ENCODE measurements at regions not wholly inside any gene's neighbourhood (a gene's known extent, or its start where the extent isn't known, plus 50 kb on each side); places are given as distances from the start of the nearest gene placed in this dataset.

DNA sequence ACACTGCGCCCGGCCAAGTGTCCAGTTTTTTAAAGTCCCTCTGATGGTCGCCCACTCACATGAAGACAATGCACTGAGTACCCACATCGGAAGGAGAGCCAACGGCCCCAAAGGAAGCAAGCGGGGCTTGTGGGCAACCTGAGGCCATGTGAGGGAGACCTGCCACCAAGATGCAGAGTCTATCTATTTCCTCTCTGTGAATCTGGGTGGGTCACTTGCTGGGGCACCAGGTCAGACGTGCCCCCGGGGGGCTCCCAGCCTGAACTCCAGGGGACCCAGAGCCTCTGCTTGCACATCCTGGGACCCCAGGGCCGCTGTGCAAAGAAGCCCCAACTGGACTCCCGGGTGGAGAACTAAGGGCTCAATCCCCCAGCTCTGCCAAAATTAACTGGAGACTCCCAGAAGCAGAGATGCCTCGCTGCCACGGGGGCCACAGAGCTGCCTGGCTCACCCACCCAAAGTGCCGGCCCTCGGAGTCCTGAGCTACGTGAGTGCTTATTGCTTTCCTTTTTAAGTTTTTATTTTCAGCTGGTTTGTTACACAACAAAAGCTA, 106.4 kb downstream of the BRD1 start:
- FAIRE-seq (no peak), DNase-seq (ENCODE audit: insufficient read length, low spot score) (no peak)

DNA sequence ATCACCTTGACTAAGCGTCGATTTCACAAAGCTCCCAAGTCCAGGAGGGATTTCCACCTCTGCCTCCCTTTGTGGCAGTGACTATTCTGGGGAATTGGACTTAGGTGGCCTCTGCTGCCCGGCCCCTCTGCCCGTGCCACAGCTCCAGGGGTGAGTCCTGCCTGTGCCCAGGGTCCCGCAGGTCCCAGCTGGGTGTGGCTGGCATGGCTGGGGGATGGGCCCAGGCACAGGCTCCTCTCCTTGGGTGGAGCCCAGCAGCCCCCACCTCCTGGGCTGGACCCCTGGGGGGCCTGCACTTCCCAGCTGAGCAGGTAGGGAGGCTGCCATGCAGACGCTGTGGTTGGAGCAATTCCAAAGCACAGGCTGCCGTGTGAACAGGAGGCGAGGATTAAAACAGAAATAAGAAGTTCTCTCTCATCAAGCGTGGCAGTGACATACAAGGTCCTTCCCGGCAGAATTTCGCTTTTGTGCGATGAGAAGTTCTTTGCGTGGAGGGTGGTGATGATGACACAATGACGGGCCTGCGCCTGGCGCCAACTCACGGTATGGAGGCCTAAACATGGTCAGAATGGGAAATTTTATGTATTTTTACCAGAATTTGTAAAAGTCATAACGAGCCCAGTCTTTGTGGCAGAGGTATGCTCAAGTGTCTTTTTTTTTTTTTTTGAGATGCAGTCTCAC, 107.3 kb downstream of the BRD1 start:
- FAIRE-seq (no peak), DNase-seq (ENCODE audit: insufficient read length, low spot score) (no peak)

DNA sequence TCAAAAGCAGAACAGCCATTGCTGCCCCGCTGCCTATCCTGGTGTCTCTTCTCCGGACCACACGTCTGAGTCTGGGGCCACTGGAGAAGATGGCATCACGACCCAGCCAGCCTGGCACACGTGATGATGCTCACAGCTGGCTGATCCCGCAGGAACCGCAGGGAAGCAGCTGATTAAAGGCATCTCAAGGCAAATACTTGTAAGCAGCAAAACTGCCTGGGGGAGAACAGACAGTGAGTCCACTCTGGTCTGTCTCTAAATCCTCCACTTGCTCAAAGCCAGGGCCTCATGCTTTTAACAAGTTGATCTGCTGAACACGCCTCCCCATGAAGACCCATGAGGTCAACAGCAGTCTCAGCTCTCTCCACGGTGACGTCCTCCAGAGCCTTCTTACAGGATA, 108.6 kb downstream of the BRD1 start:
- FAIRE-seq = no peak
- DNase-seq (ENCODE audit: insufficient read length, low spot score) = no peak

DNA sequence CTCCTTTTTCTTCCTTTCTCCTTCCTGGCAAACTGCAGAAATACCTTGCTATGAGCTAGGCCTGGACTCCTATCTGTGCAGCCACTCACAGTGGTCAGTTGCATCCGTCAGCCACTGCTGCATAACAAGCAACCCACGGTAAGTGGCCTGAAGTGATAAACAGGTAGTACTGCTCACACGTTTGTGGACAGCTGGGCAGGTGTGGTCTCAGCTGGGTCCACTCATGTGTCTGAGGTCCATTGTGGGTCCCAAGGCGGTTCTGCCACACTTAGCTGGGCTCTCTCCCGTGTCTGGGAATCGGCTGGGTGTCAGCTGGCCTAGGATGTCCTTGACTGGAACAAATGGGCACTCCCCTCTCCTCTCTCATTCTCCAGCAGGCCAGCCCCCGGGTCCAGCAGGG, 109.3 kb downstream of the BRD1 start:
- no peak for DNase-seq (ENCODE audit: insufficient read length, low spot score)
- no peak for FAIRE-seq

DNA sequence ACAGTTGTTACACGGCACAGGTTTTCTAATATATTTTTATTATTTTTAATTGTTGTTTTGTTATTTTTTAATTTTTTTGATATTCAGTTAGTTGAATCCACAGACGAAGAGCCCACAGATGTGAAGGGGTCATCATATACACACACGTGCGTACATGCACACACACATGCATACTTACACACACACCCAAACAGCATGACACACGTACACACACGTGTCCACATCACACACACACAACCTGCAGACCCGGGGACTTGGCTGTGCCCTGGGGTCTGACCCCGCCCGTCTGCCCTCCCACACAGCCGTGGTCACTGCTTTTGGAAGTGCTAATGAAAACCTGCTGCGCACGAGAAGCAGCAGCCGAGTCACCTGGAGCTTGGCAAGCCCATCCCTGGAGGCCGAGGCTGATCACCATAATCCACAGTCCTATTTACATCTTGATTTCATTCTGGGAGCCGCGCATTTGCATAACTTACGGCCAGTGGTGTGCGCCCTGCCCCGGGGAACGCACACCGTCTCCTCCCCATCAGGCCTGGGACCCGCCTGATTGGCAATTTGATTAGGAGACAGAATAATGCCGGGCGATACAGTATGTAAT, 110.3 kb downstream of the BRD1 start:
- no peak for FAIRE-seq

DNA sequence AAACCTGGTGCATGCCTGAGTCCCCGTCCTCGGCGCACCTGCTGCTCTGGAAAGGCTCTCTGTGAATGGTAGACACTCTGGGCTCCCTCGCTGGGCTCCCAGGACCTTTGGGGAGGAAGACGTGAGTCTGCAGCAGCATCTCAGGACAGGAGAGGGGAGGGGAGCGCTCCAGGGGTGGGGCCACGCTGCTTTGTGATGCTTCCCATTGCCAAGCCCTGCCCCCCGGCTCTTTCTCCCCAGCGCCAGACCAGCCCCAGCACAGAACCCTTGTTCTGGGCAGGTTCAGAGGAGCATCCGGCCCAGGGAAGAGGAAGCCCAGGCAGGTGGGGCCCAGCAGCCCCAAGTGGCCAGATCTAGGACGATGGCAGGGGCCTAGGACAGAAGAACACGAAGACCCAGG, 111.2 kb downstream of the BRD1 start:
- no peak for FAIRE-seq
- DNase-seq (ENCODE audit: insufficient read length, low spot score) = no peak

More for the DNA sequence above, 110.3 kb downstream of the BRD1 start:
- no peak for DNase-seq (ENCODE audit: insufficient read length, low spot score)

DNA sequence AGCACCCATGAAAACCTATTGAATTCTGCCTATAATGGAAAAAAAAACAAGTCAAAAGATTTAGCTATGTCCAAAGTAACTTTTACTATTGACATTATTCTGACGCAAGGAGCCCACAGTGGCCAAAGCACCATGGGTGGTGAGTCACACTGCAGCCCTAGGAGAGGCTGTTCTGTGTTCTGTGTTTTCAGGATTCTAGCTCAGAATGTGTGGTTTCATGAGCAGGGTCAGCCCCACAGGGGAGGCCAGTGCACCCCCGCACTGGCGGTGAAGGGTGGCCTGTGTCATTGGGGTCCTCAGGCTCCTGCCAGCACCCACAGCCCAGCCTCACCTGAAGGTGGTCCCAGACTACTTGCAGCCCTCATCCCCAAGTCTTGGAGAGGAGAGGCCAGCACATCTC, 112.2 kb downstream of the BRD1 start:
- DNase-seq (ENCODE audit: insufficient read length, low spot score) = no peak
- FAIRE-seq = no peak

DNA sequence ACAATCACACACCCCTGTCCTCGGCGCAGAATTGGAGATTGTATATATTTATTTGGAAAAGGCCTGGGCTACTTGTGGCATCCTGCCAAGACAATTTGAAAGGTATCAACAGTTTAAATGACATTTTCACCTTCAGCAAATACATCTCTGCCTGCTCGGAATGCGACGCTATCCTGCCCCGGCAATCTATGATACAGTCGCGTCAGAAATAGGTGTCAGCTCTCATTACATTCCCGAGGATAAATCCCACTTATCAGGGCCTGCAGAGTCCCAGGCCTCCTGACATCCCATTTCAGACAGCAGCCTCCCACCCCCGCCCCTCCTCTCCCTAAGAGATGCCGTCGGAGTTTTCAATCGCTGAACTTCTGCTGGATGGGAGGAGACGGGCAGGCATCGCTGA, 114.7 kb downstream of the BRD1 start:
- no peak for DNase-seq (ENCODE audit: insufficient read length, low spot score)
- FAIRE-seq = no peak

DNA sequence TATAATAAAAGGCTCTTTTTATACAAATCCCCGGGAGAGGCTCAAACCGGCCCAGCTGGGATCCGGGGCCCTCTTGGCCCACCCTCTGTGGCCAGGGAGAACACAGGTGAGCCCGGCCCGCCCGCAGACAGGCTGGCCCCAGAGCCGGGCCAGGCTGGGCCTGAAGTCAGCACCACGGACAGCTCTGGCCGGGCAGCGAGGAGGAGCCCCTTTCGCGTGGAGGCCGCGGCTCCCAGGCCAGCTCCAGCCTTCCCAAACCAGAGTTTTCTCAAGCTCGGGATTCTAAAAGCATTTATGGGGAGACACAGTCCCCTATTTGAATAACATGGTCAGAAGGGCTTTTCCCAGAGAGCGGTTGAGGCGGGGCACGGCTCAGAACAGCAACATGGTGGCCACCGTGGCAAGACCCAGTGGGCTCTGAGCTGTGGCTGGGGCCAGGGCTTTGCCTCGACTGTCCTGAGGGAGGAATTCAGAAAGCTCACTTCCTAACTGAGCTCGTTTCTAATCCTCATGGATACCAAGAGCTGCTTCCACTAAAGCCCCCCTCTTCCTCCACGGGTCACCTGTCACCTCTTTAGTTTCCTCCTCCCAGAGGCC, 115.4 kb downstream of the BRD1 start:
- no peak for DNase-seq (ENCODE audit: insufficient read length, low spot score)
- FAIRE-seq = no peak

DNA sequence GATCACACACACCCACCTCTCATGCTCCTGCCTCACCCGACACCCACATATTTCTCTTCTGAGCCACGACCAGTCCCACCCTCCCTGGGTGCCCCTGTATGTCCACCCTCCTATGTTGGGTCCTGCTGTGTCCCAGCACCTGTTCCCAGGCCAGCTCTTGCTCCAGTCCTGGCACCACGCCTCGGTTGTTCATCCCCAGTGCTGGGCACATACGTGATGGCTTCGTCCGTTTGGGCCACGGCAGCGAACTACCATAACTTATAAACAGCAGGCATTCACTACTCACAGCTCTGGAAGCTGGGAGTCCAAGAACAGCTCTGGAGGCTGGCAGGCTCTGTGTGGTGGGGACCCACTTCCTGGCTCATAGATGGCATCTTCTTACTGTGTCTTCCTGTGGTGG, 116.9 kb downstream of the BRD1 start:
- no peak for DNase-seq (ENCODE audit: insufficient read length, low spot score)
- no peak for FAIRE-seq

DNA sequence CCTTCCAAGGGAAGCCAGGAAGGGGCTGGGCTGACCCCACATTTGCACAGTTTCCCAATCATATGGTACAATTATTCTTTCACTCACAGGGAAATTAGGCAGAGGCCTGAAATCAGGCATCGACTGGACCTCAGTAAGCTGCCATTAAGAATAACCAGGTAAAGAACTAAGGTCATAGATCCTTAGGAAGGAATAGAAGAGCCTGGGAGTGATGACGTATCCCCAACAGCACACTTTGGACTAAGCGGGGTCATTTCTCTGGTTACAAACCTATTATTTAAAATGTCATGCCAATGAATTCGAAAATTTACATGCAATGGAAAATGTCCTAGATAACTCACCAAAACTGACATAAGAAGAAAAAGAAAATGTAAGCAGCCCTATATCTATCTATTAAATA, 118.2 kb downstream of the BRD1 start:
- no peak for FAIRE-seq
- DNase-seq (ENCODE audit: insufficient read length, low spot score) = no peak

DNA sequence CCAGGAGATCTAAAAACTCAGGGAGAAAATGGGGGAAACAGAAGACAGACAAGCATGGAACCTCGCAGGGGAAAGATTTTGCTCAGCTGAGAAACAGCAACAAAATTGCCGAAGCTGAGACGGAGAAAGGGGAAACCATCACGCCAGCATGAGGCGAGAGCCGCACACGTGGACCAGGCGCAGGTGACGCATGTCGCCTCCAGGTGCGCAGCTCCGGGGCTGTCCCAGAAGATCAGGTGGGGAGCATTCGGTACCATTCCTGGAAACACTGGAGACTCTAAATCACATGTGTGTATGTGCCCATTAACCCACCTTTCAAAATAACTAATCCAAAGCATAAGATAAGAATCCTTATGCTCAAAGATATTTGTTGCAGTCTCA, 121.7 kb downstream of the BRD1 start:
- no peak for FAIRE-seq

DNA sequence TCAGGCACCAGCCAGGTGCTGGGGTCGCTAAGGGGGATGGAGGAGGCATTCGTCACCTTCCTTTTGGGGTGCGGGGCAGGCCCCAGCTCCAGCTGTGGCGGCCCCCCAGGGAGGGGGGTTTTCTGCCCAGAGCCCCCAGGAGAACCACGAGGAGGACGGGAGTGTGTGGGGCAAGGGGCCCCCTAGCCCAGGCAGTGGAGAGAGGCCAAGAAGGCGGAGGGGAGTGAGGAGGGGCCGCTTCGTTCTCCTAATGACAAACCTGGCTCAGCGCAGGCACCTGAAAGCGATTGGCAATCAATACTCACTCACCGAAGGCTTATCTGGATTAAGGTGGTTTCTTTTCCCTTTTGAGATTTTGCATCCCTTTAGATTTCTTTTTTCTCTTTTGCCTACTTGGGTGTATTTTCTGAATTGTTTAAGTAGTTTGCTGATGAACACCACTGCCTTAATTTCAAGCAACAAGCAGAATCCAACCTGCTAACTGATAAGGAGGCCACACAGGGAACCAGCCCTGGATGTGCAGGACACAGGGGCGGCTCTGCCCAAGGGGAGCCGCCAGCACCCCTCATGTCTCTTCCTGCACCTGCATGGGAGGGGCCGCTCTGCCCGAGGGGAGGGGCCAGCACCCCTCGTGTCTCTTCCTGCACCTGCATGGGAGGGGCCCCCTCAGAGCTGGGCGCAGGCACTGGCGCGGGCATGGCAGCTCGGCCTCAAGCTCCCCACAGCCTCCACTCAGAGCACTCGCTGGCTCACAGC, 122.3 kb downstream of the BRD1 start:
- DNase-seq (ENCODE audit: insufficient read length, low spot score) (no peak), FAIRE-seq (no peak)

More for the DNA sequence above, 121.7 kb downstream of the BRD1 start:
- no peak for DNase-seq (ENCODE audit: insufficient read length, low spot score)

DNA sequence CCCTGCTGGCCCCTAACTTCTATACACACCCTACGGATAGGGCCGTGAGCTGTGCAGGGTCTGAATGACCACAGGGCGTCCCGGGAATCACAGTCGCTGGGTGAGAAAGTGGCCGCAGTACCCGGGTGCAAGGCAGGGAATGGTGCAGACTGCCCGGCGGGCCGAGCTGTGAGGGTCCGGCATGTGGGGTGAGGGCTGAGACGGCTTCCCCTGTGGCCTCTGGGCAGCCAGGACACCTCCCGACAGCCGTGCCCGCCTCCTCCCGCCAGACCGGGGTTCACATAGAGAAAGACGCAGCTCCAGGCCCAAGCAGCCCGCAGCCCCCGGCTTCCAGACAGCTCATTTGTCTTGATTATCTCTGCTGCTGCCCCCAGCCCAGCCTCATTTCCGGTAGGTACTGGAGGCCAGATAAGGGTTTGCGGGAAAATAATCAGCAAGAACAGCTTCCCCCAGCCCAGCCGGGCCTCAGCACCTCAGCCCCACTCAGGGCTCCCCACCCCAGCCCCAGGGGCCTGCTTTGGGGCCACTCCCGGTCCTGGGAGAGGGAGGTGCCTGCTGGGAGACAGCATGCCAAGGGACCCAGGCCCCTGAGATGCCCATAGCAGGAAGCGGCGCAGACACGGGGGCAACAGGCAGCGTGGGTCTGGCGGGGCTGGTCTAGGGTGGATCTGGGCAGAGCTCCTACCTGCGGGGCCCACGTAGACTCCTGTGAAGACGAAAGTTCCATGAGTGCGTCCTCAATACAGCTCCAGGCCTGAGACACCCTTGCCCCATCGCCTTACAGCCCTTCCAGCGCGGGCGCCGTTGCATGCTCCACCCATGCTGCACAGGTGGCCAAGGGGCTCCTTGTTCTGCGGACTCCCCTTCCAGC, 123.1 kb downstream of the BRD1 start:
- no peak for DNase-seq (ENCODE audit: insufficient read length, low spot score)
- FAIRE-seq = no peak

DNA sequence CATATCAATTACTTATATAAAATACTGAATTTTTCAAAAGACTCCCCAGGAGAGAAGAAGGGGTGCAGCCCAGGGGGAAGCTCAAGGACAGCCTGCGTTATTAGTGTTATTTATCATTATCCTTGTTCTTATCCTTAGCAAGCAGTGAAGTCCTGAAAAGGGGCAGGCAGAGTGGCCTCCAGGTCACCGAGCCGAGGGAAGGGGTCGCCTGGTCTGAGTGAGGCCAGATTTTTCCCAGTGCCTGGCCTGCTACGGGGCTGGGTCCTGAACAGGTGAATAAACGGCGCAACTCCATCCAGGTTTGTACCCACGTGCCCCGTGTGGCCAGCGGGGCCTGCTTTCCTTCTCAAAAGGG, 123.7 kb downstream of the BRD1 start:
- no peak for DNase-seq (ENCODE audit: insufficient read length, low spot score)
- FAIRE-seq = no peak

DNA sequence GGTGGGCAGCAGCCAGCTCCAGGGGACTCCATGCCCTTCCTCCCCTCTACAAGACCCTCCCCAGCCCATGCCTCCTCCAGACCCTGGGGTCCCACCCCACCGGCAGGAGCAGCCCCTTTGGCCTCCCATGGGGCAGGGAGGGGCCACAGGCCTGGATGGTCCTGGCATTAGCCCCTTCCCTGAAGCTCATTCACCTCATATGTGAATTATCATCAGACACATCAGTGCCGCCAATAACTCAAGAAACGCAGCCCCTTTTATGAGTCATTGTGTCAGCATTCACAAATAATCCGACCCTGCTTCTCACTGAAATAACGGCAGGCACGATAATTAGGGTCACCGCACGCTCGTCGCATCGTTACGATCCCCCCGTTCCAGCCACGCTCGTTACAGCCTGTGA, 124.2 kb downstream of the BRD1 start:
- no peak for DNase-seq (ENCODE audit: insufficient read length, low spot score)
- FAIRE-seq = no peak

DNA sequence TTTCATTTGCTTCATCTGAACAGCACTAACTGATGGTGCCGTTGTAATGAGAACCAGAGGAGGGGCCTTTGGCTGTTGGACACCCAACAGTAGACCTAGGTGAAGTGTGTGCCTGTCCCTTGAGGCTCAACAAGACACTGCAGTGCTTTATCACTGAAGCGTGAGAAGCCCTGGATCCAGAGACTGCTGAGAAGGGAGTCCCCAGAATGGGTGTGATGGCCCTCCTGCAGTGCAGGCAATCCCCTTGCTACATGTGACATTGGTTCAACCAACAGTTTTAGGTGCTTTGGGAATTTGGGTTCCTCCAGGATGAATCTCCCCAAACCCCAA, 125.6 kb downstream of the BRD1 start:
- no peak for DNase-seq (ENCODE audit: insufficient read length, low spot score)

DNA sequence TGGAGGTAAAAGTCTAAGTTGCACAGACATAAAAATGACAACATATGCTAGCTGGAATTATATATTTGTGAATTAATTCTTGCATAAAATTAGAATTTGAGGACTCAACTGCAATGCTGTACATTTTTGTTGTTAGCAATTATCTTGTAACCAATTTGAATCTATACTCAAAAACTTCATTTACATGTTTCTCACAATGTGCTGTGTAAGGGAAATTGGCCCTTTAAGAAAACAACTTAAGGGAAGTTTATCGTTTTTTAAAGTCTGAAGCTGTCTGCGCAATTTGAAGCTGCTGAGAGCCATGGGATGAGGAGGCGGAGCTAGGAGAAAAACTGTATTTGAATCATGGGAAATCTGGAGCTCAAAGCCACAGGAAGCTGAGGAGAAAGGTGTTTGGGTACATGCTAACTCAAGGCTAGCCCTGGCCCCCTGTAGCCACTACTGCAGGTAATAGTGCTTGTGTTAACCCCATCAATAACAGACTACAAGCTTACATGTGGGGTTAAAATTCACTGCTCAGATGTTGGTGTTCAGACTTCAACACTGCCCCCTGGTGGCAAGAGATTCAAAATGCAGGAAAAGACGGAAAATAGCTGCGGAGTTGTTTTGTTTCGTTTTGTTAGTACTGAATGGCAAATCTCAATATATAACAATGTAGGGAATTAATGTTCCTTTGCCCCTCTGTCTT, 126.1 kb downstream of the BRD1 start:
- no peak for DNase-seq (ENCODE audit: insufficient read length, low spot score)
- no peak for FAIRE-seq

More for the DNA sequence above, 125.6 kb downstream of the BRD1 start:
- FAIRE-seq = no peak

DNA sequence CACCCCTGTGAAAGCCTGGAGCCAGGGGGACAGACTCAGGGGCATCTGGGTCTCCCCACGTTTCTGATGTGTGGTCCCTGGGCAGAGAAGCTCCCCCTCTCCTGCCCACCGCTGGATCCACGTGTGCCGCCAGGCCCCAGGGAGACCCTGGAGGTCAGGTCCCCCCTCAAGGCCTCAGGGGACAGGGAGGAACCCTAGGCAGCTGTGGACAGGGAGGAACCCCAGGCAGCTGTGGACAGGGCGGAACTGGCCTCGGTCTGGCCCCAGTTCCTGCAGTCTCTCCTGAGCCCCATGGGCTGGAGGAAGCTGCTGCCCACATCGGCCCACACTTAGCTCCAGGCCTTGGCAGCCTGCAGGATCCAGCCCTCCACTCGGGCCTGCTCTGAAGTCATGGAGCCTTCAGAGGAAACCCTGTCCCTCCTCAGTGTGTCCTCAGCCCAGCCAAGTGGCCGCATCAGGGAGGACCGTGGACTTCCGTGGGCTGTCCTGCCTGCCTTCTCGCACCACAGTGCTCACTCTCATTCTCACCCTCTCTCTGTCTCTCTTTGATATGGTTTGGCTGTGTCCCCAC, 127.7 kb downstream of the BRD1 start:
- FAIRE-seq (no peak), DNase-seq (ENCODE audit: insufficient read length, low spot score) (no peak)

DNA sequence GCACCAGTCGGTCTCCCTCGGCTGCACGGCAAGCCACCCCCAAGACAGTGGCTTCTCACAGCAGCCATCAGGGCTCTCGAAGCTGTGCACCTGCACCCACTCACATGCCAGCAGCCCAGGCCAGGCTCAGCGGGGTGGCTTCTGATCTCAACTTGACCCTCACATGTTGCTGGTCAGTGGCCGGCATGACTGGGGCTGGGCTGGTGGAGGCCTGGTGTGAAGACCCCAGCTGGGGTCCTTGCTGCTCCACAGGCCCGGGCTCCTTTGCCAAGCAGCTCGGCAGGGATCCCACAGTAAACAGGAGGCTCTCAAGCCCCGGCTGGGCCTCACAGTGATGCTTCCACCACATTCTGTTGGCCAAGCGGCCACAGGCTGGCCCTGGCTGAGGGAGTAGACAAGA, 128.2 kb downstream of the BRD1 start:
- FAIRE-seq = no peak

More for the DNA sequence above, 128.2 kb downstream of the BRD1 start:
- no peak for DNase-seq (ENCODE audit: insufficient read length, low spot score)

All from HTR-8/SVneo (cell line).